Medulla oblongata (tissue), 1 donor: ENCODE measurements at regions not wholly inside any gene's neighbourhood (a gene's known extent, or its start where the extent isn't known, plus 50 kb on each side); places are given as distances from the start of the nearest gene placed in this dataset.
"Not testable (repeated sequence)": the region's sequence is repeated elsewhere in the genome, so short reads cannot be mapped to it uniquely, and the experiment has no call there.

ENCODE experiments used
- DNase-seq: peaks from one replicate; pipeline ENCODE4 v3.0.0-alpha.2; 2015; ENCODE audit errors: extremely low spot score

GRCh38 chrX:65331371-65331770, 203.2 kb downstream of the LAS1L start:
- DNase-seq = no peak

GRCh38 chrX:65300104-65300809, 234.3 kb downstream of the LAS1L start:
- DNase-seq = no peak

DNA sequence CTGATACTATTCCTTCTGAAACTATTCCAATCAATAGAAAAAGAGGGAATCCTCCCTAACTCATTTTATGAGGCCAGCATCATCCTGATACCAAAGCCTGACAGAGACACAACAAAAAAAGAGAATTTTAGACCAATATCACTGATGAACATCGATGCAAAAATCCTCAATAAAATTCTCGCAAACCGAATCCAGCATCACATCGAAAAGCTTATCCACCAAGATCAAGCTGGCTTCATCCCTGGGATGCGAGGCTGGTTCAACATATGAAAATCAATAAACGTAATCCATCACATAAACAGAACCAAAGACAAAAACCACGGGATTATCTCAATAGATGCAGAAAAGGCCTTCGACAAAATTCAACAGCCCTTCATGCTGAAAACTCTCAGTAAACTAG, 251.7 kb downstream of the LAS1L start:
- DNase-seq = not testable (repeated sequence)

- no peak for DNase-seq
These were observed 261.4 kb downstream of the LAS1L start for GRCh38 chrX:65273152-65273551.

DNA sequence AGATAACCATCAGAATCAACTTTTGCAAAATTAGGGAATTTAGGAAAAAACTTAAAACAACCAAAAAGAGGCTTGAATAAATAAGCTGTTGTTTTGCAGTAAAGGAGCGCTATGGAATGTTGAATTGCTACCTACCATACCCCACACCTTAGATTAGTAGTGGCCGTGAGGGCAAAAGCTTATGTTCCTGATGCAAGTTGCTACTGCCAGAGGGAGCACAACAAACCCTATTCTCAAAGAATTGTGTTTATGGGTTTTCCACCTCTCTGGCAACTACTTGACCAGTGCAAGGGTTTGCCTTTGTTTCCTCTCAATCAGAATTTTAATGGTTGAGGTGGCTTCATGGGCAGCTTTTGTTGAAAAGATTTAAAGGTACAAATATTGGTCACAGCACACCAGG, 268.1 kb downstream of the LAS1L start:
- no peak for DNase-seq

DNA sequence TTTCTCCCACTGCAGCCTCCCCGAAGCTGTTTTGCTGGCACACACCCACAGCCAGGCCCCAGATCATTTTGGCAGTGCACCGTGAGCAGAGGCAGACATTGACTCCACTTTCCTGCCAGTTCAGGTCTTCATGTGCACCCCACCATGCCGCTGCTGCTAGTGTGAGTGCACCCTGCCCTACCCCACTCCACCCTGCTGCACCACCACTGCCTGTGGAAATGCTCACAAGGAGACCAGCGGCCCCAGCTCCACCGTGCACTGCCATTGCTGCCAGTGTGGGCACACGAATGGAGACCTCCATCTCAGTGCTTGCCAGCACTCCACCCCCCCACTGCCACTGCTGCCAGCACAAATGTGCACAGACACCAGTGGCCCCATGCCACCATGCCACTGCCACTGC, 277.6 kb upstream of the ZC4H2 start:
- no peak for DNase-seq

DNA sequence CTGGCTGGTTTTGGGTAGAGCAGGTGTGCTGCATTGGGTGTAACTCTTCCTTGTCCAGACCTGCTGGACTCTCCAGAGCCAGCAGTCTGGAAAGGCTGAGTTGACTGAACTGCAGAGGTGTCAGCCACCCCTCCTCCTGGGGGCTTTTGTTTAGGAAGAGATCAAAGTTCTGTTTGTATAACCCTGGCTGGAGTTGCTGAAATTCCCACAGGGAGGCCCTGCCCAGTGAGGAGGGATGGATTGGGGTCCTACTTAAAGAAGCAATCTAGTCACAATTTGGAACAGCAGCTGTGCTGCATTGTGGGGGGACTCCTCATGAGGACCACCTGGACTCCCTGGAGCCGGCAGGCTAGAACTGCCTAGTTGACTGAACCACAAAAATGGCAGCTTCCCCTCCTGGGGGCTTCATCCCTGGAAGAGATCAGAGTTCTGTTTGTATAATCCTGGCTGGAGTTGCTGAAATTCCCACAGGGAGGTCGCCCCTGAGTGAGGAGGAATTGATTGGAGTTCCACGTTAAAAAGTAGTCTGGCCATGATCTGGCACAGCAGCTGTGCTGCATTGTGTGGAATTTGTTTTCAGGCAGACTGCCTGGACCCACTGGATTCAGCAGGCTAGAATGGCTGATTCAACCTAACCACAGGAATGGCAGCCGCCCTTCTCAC, 264.9 kb upstream of the ZC4H2 start:
- no peak for DNase-seq

GRCh38 chrX:65203545-65203944, 227.3 kb upstream of the ZC4H2 start:
- DNase-seq = no peak

DNA sequence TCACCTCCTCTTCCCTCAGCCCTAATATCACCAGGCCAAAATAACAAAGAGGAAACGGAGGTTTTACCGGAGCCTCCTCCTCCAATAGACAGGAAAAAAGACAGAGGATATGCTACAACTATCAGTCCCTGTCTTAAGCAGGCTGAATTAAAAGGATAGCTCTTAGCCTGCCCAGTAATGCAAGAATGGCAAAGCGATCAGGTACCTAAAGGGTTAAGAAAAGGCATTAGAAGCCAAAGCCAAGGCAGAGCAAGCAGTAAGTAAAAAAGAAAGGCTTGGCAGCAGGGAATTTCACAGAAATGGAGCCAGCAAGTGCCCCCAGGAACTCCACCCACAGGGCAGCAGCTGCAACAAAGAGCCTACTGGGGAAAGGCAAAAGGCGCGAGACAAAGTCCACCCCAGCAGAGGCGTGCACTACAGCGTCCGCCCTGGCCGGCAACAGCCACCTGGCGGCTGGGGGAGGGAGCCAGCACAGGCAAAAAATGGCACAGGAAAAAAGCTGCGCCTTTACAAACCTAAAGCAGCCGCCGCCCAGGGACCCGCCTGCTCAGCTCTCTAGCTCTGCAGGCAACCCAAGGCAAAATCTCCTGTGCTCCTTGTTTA, 220.6 kb upstream of the ZC4H2 start:
- no peak for DNase-seq

GRCh38 chrX:65195621-65196020, 219.4 kb upstream of the ZC4H2 start:
- no peak for DNase-seq

GRCh38 chrX:65194547-65194946, 218.3 kb upstream of the ZC4H2 start:
- DNase-seq = no peak

DNA sequence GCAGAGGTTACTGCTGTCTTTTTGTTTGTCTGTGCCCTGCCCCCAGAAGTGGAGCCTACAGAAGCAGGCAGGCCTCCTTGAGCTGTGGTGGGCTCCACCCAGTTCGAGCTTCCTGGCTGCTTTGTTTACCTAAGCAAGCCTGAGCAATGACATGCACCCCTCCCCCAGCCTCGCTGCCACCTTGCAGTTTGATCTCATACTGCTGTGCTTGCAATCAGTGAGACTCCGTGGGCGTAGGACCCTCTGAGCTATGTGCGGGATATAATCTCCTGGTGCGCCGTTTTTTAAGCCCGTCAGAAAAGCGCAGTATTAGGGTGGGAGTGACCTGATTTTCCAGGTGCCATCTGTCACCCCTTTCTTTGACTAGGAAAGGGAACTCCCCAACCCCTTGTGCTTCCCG, 187.1 kb upstream of the ZC4H2 start:
- DNase-seq = not testable (repeated sequence)

DNA sequence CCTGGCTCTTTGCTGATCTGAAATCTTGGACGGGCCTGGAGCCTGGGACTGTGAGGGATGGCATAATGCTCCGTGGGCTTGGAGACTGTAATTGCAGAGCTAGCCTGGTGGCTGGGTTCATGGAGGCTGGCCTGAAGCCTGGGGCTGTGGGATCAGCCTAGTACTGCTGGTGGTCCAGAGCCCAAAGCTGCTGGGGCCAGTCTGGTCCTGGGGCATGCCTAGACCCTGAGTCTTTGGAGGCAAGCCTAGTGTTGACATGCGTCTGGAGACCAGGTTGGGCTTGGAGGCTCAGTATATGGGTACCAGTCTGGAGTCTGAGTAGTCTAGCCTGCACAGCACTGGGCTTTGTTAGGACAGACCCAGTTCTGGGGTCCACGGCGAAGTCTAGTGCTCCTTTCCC, 172.0 kb upstream of the ZC4H2 start:
- no peak for DNase-seq

DNA sequence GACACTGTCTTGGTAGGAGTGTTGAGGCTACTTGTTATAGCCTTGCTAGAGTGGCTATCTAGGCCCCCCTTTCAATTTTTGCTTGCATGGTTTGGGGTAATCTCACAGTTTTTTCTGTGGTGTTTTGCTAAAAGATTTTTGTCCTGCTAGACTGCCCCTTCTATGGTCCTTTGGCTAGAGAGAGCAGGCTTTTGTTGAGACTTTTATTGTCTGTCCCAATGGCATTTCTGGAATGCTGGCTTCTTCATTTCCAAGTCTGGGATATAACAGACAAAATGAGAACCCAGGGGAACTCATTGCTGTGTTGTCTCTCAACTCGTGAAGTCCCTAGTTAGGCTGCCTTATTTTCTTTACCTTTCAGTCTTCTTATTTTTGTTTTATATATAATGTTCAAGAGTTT, 160.2 kb upstream of the ZC4H2 start:
- DNase-seq = no peak

DNA sequence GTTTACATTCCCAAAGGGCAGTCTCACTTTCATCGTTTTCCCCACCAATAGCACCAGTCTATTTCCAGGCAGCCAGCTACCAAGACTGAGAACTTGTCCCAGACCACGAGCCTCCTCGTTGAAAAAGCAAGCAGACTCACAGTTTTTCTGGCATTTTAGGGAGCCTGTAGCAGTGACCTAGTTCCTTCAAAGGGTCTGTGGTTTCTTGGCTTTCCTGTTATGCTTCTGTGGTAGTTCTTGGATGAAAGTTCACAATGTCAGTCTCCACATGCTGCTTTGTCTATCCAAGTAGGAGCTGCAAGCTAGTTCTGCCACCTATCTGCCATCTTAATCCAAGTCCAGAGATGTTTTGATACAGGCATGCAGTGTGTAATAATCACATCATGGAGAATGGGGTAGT, 151.6 kb upstream of the ZC4H2 start:
- no peak for DNase-seq

DNA sequence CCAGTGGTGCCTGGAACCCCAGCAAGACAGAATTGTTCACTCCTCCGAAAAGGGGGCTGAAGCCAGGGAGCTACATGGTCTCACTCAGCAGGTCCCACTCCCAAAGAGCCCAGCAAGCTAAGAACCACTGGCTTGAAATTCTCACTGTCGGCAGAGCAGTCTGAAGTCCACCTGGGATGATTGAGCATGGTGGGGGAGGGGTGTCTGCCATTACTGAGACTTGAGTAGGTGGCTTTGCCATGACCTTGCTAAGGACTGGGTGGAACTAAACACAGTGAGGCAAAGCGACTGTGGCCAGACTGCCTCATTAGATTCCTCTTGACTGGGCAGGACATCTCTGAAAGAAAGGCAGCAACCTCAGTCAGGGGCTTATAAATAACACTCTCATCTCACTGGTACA, 122.6 kb upstream of the ZC4H2 start:
- DNase-seq = no peak

DNA sequence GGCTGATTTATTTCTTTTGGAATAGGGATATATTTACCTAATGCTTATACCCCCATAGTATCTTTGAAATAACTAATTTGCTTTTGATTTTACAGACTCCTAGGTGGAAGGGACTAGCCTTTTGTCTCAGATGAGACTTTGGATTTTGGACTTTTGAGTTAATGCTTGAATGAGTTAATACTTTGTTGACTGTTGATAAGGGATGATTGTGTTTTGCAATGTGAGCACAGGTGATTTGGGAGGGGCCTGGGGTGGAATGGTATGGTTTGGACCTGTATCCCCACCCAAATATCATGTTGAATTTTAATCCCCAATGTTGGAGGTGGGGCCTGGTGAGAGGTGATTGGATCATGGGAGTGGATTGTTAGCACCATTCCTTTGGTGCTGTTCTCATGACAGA, 117.4 kb upstream of the ZC4H2 start:
- no peak for DNase-seq

GRCh38 chrX:65073233-65073632, 97.0 kb upstream of the ZC4H2 start:
- no peak for DNase-seq

GRCh38 chrX:65072590-65072989, 96.3 kb upstream of the ZC4H2 start:
- DNase-seq = no peak

DNA sequence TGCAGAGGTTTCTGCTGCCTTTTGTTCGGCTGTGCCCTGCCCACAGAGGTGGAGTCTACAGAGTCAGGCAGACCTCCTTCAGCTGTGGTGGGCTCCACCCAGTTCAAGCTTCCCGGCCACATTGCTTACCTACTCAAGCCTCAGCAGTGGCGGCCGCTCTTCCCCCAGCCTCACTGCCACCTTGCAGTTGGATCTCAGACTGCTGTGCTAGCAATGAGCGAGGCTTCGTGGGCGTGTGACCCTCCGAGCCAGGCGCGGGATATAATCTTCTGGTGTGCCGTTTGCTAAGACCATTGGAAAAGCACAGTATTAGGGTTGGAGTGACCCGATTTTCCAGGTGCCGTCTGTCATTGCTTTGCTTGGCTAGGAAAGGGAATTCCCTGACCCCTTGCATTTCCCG, 82.4 kb upstream of the ZC4H2 start:
- DNase-seq = not testable (repeated sequence)

DNA sequence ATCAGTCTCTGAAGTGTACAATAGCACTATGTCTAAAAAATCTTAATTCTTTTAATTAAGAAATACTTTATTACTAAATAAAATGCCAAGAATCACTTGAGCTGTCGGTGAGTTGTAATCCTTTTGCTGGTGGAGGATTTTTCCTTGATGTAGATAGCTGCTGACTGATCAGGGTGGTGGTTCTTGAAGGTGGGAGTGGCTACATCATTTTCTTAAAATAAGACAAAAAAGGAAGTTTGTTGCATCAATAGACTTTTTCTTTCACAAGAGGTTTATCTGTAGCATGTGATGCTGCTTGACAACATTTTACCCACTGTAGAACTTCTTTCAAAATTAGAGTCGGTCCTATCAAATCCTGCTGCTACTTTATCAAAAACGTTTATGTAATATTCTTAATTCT, 68.8 kb upstream of the ZC4H2 start:
- no peak for DNase-seq

GRCh38 chrX:65035446-65035770, 59.2 kb upstream of the ZC4H2 start:
- peak; percentile 12 for DNase-seq

- peak; percentile 73 for DNase-seq
These were observed 58.6 kb upstream of the ZC4H2 start, which contains the start of gene ZC3H12B for GRCh38 chrX:65034668-65035445. Gene ZC3H12B (plus strand): TSS chrX:65034826.
